Fibroblast of pulmonary artery (primary cell): ENCODE measurements at regions not wholly inside any gene's neighbourhood (a gene's known extent, or its start where the extent isn't known, plus 50 kb on each side); places are given as distances from the start of the nearest gene placed in this dataset.

Experiments used
- DNase-seq: peaks from one replicate; pipeline ENCODE4 v3.0.0-alpha.2; 2010; ENCODE audit warnings: low read depth
- H3K4me3 ChIP-seq: replicated peaks from 2 replicates; pipeline ENCODE4 v1.5.1; 2011; ENCODE audit warnings: low read depth, mild to moderate bottlenecking, control low read depth, low read length, moderate library complexity
- CTCF ChIP-seq: IDR thresholded peaks from 2 replicates; pipeline ENCODE4 v1.5.1; 2011; ENCODE audit warnings: mild to moderate bottlenecking, control low read depth, low read length, inconsistent platforms; ENCODE audit errors: missing control alignments

GRCh38 chr12:82057770-82058169 lies 298.6 kb upstream of the PPFIA2 start:
- H3K4me3 ChIP-seq = no peak overlapping the region
- DNase-seq = no peak
- TF ChIP-seq CTCF = no peak

GRCh38 chr12:82055391-82055790 lies 296.2 kb upstream of the PPFIA2 start:
- no peak overlapping the region for H3K4me3 ChIP-seq
- no peak for DNase-seq
- no peak for TF ChIP-seq CTCF

GRCh38 chr12:82054566-82054965 lies 295.4 kb upstream of the PPFIA2 start:
- no peak for TF ChIP-seq CTCF
- DNase-seq = no peak
- no peak overlapping the region for H3K4me3 ChIP-seq

GRCh38 chr12:82047446-82047845 lies 288.3 kb upstream of the PPFIA2 start:
- no peak for TF ChIP-seq CTCF
- no peak for DNase-seq
- no peak overlapping the region for H3K4me3 ChIP-seq

- no peak for DNase-seq
- TF ChIP-seq CTCF = no peak
- H3K4me3 ChIP-seq = no peak overlapping the region
Observed at GRCh38 chr12:82040987-82041743, 282.0 kb upstream of the PPFIA2 start.

- DNase-seq = no peak
- no peak overlapping the region for H3K4me3 ChIP-seq
- no peak for TF ChIP-seq CTCF
Observed at GRCh38 chr12:82034769-82035168, 275.6 kb upstream of the PPFIA2 start.

- H3K4me3 ChIP-seq = no peak overlapping the region
- DNase-seq = no peak
- TF ChIP-seq CTCF = no peak
Observed at GRCh38 chr12:82029936-82030335, 270.8 kb upstream of the PPFIA2 start.
